ENCODE measurements at regions not wholly inside any gene's neighbourhood (a gene's known extent, or its start where the extent isn't known, plus 50 kb on each side); places are given as distances from the start of the nearest gene placed in this dataset.

DNA sequence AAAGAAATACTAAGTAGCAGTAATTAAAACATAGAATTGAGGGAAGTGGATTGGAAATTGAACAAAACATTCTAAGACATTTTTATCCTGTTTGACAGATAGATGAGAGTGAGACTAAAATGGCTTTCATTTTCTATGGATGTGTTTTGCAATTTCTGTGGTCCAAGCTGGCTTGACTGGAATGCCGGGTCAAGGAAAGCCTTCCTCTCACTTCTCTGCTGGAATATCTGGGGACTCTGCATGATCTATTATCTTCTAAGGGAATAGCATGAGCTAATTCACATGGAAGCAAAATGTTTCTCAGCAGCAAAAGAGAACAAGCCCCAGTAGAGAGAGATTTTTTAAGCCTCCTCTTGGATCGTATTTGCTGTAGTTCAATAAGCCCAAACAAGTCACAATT lies 407.9 kb upstream of the ATXN7L3B start:
- POLR2A ChIA-PET = no interaction called here
- in situ Hi-C loops (cut with HindIII; ENCODE audit: low pct_unique_long_range_greater_than_20kb, low sequenced_read_pairs) = no loop called here
- BruUV-seq (replicated peaks) = no TSS peak

DNA sequence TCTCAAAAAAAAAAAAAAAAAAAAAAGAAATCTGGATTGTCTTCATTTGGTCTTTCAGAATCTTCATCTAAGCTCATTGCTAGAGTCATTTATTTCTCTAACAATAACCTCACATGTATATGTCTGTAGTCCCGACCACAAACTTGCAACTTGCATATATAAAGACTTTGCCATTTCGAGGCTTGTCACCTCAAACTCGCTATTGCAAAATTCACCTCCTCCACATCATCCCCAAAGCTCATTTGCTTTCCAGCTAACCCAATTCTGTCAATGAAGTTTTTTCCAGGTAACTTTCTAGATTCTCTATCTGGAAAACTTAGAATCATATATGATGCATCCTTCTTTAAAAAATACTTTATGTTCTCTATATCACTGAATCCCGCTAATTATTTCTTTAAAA lies 393.2 kb upstream of the ATXN7L3B start:
- TF ChIP-seq, protein P1, sequence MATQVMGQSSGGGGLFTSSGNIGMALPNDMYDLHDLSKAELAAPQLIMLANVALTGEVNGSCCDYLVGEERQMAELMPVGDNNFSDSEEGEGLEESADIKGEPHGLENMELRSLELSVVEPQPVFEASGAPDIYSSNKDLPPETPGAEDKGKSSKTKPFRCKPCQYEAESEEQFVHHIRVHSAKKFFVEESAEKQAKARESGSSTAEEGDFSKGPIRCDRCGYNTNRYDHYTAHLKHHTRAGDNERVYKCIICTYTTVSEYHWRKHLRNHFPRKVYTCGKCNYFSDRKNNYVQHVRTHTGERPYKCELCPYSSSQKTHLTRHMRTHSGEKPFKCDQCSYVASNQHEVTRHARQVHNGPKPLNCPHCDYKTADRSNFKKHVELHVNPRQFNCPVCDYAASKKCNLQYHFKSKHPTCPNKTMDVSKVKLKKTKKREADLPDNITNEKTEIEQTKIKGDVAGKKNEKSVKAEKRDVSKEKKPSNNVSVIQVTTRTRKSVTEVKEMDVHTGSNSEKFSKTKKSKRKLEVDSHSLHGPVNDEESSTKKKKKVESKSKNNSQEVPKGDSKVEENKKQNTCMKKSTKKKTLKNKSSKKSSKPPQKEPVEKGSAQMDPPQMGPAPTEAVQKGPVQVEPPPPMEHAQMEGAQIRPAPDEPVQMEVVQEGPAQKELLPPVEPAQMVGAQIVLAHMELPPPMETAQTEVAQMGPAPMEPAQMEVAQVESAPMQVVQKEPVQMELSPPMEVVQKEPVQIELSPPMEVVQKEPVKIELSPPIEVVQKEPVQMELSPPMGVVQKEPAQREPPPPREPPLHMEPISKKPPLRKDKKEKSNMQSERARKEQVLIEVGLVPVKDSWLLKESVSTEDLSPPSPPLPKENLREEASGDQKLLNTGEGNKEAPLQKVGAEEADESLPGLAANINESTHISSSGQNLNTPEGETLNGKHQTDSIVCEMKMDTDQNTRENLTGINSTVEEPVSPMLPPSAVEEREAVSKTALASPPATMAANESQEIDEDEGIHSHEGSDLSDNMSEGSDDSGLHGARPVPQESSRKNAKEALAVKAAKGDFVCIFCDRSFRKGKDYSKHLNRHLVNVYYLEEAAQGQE (IDR thresholded peaks at IDR 0.05; ENCODE audit: insufficient read depth in 1 of 2, low read depth in 2 of 2, low read length in 1 of 2) = no peak
- TF ChIP-seq SIN3A (IDR thresholded peaks at IDR 0.05; ENCODE audit: borderline replicate concordance, insufficient read depth, low read depth, low read length) (no peak), TCF7L2 (IDR thresholded peaks at IDR 0.05; ENCODE audit: low read depth, low read length) (no peak), POLR2AphosphoS5 (IDR thresholded peaks at IDR 0.05; ENCODE audit: low read depth, low read length) (no peak)
- TF ChIP-seq, protein P2, sequence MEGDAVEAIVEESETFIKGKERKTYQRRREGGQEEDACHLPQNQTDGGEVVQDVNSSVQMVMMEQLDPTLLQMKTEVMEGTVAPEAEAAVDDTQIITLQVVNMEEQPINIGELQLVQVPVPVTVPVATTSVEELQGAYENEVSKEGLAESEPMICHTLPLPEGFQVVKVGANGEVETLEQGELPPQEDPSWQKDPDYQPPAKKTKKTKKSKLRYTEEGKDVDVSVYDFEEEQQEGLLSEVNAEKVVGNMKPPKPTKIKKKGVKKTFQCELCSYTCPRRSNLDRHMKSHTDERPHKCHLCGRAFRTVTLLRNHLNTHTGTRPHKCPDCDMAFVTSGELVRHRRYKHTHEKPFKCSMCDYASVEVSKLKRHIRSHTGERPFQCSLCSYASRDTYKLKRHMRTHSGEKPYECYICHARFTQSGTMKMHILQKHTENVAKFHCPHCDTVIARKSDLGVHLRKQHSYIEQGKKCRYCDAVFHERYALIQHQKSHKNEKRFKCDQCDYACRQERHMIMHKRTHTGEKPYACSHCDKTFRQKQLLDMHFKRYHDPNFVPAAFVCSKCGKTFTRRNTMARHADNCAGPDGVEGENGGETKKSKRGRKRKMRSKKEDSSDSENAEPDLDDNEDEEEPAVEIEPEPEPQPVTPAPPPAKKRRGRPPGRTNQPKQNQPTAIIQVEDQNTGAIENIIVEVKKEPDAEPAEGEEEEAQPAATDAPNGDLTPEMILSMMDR (IDR thresholded peaks at IDR 0.05) = no peak
- no peaks in the 10 kb centered on the region for H3K27me3 ChIP-seq (ENCODE audit: control insufficient read depth, insufficient read depth, low read length)
- H3K36me3 ChIP-seq (ENCODE audit: control insufficient read depth, insufficient read depth, low read length) = no peaks in the 10 kb centered on the region
- no peaks in the 10 kb centered on the region for H3K9me3 ChIP-seq (ENCODE audit: control insufficient read depth, insufficient read depth, low read depth, low read length)
- no TSS peak for BruUV-seq (replicated peaks)
- intact Hi-C loops (cut with micrococcal nuclease; ENCODE audit: unreplicated experiment) (no loop called here), in situ Hi-C loops (cut with HindIII; ENCODE audit: low pct_unique_long_range_greater_than_20kb, low sequenced_read_pairs) (no loop called here)
- no peak overlapping the region for H3K4me3 ChIP-seq (ENCODE audit: low read depth in 2 of 2, low read length in 2 of 2)
- H3K4me1 ChIP-seq (ENCODE audit: control insufficient read depth, insufficient read depth, low read length) = no peaks in the 10 kb centered on the region
- POLR2A ChIA-PET = no interaction called here
- ATAC-seq (no peak), DNase-seq (ENCODE audit: low read depth, low spot score) (no peak)
- no peak overlapping the region for H3K27ac ChIP-seq (ENCODE audit: low read length)
- CTCF ChIA-PET = interaction anchor here (0.6 kb wide), 1 partner anchor 203 kb away, joined by 4 read pairs; no protein-coding TSS in a partner anchor

More for the DNA sequence above, 407.9 kb upstream of the ATXN7L3B start:
- intact Hi-C loops (cut with micrococcal nuclease; ENCODE audit: unreplicated experiment) = no loop called here
- no peaks in the 10 kb centered on the region for H3K27me3 ChIP-seq (ENCODE audit: control insufficient read depth, insufficient read depth, low read length)
- ATAC-seq = no peak
- no peaks in the 10 kb centered on the region for H3K36me3 ChIP-seq (ENCODE audit: control insufficient read depth, insufficient read depth, low read length)
- CTCF ChIA-PET = no interaction called here
- no peak for DNase-seq (ENCODE audit: low read depth, low spot score)
- TF ChIP-seq SIN3A (IDR thresholded peaks at IDR 0.05; ENCODE audit: borderline replicate concordance, insufficient read depth, low read depth, low read length) (no peak), POLR2AphosphoS5 (IDR thresholded peaks at IDR 0.05; ENCODE audit: low read depth, low read length) (no peak), TCF7L2 (IDR thresholded peaks at IDR 0.05; ENCODE audit: low read depth, low read length) (no peak)
- TF ChIP-seq, protein P1 (IDR thresholded peaks at IDR 0.05; ENCODE audit: insufficient read depth in 1 of 2, low read depth in 2 of 2, low read length in 1 of 2) = no peak
- TF ChIP-seq, protein P2 (IDR thresholded peaks at IDR 0.05) = no peak
- H3K9me3 ChIP-seq (ENCODE audit: control insufficient read depth, insufficient read depth, low read depth, low read length) = no peaks in the 10 kb centered on the region
- H3K27ac ChIP-seq (ENCODE audit: low read length) = no peak overlapping the region
- no peaks in the 10 kb centered on the region for H3K4me1 ChIP-seq (ENCODE audit: control insufficient read depth, insufficient read depth, low read length)
- no peak overlapping the region for H3K4me3 ChIP-seq (ENCODE audit: low read depth in 2 of 2, low read length in 2 of 2)

Data from Panc1 (cell line).